HG02970 (cell line): ENCODE measurements at regions not wholly inside any gene's neighbourhood (a gene's known extent, or its start where the extent isn't known, plus 50 kb on each side); places are given as distances from the start of the nearest gene placed in this dataset.

Experiments
- ATAC-seq: cut with Tn5 transposase; IDR thresholded peaks from one replicate; pipeline ENCODE4 v1.9.1; 2021; ENCODE audit warnings: mild to moderate bottlenecking, moderate library complexity, moderate number of reproducible peaks; ENCODE audit not compliant: unreplicated experiment, low FRiP score

DNA sequence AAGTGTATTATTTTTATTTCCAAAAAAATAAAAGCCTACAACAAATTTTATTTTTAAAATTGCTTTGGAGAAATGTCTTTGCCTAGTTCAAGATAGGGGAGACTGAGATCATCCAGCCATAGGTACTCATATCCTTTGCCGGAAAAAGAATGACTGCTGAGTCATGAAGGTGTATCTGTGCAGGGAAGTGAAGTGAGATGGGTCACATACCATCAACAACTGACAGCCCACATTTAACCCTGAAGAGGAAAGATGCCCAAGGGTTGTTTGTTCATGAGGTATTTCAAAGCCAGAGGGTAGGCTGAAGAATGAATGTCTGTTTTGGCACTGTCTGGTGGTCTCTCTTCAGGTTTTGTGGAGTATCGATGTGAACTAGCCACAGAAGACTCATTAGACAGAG, 106.7 kb upstream of the TTC29 start:
- ATAC-seq, result no peak

DNA sequence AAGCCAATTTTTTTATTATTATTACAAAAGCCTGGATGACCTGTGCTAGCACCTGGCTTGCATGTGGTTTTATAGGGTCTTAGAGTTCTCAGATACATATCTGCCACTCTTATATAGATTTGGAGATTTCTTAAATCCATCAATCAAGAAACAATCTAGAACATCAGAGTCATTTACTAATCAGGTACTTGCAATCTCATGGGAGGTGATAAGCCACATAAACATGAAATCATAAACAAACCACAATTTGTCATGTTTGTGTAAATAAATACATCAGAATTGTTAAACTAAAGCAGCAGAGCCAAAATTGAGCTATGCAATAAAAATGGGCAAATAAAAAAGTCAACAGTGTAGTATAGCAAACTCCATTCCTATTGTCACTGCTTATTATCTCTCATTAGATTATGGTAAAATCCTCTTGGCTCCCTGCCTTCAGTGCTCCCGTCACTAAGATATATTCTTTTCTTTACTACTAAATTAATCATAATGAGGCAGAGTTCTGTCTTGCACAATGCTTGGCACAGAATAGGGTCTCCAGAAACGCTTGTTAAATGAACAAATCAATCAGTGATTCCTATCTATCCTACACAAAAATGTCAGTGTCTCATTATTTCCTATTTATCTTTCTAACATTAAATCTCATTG, 108.7 kb upstream of the TTC29 start:
- ATAC-seq, result no peak

DNA sequence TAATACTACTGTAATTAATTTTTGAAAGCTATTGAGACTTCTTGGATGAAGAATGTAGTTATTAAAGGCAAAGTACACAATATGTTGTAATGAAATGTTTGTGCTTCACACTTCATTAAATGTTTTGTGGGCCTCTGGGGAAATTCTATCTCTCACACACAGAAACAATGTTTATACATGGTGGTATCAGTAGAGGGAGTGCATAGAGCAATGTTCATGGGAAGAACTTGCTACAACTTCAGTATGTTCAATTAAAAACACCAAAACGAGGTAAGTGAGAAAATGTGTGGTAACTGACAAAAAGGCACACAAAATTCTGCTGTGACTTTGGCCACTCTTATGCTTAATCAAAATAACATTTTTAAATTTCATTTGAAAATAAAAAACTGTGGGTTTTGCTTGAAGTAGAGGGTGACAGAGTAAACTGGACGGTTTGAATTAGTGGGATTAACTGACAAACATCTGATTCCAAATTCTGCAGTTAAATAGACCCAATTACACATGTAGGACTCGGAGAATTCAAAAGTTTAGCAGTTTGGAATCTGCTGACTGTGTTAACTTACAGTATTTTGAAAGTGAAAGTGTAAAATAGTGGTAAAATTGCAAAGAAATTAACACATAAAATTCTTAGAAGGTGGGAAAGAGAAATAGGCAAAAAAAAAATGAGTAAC, 111.4 kb upstream of the TTC29 start:
- no peak for ATAC-seq

DNA sequence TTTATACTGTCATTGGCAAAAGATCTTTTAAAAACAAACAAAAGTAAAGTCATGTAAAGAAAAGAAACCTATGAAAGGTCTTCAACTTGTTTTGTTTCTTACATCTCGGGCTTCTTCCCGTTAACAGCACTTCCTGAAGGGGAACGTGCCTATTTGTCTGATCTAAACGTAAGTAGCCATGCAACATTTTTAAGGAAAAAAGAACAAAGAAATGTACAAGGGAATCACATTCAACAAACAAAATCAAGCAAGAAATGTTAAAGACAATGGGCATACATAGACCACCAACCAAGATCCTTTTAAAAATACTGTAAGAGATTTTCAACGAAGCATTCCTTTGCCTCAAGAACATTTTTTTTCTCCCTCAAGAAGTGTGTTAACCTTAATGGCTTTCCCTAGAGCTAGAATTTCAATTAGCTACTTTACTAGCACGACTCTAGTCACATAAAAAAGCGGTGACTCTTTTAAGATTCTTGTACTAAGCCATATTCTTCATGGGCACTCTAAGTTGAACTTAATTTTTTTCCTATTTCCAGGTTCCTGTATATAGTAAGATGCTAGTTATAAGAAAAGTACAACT, 112.0 kb upstream of the TTC29 start:
- no peak for ATAC-seq

DNA sequence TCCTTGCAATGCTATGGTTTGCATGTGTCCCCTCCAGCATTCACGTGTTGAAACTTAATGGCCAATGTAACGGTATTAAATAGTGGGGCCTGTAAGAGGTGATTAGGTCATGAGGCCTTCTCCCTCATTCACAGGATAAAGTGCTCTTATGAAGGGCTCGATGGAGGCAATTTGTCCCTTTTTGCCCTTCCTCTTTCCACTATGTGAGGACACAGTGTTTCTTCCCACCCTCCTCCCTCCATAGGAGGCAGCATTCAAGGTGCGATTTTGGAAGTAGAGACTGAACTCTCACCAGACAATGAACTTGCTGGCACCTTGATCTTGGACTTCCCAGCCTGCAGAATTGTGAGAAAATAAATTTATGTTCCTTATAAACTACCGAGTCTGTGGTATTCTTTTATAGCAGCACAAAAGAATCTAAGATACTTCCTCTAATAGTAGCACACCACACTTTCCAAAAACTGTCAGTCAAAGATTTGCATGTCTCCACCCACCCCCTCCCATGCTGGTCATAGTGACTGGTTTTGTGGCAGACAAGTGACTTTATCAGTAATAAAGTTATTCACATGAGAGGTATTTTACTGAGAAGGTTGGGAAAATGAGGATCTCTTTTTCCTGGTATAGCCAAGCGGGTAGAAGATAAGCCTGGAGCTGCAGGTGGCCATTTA, 113.5 kb upstream of the TTC29 start:
- ATAC-seq, result no peak

DNA sequence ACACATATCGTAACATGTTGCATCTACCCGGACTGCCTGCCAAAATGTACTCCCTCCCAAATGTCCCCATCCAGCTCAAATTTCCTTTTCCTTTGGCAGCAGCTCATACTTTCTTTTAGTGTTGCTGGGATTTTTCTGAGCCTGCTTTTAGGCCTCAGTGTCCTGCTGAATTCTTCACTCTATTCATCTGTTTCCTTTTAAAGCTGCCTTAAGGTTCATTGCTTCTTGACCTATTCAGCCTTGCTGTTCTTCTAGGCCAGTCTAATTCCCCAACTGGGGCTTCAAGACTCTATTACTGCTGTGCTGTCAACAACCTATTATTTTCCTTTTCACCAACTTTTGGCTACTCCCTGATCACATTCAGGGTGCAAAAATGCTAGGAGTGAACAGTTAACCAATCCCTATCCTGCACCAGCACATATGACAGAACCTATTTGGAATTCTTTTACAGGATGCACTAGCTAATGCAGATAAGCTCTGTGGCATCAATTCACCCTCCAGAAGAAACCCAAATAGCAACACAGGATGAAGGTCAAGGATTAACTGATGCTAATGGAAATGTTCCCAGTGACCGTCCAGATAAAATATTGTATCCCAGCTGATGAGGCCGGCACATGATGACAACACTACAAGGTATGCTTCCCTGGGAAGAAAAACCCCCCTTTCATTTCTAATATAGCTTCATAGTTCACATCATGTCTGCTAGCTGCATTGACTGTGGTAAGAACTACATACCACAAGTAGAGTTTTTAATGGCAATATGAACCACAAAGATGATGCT, 114.7 kb upstream of the TTC29 start:
- no peak for ATAC-seq

DNA sequence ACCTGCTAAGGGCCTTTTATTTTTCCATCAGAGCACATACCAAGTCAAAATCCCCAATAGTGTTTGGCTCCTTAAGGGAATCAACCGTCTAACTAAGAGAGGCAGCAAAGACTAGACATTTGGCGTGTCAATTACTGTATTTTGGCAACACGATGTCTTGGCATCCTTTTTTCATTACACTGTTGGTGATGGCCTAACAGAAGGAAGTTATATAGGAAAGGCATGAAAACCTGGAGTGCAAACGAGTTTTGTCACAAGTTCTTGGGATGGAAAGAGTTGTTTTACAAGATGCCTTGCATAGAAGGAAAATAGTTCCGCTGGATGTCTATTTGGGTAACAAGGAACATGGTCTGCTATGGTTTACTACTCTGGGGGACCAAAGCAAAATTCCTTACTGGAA, 119.2 kb upstream of the TTC29 start:
- no peak for ATAC-seq

DNA sequence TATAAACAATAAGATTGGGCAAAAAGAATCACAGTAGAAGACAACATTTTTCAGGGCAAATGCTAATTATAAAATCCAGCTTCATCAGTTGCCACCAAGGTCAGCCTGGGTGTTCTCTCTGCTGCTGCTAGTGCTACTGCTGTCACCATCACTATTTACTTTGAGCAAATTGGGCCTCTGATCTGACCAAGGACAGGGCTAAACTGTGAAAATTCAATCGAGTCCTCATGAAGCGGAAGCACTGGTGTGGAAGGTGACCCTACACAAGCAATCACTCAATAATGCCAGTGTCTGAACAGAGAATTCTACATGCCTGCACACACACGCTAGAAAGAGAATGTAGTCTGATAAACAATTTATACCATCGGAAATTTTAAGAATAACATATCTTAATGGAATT, 122.9 kb upstream of the TTC29 start:
- ATAC-seq, result no peak

DNA sequence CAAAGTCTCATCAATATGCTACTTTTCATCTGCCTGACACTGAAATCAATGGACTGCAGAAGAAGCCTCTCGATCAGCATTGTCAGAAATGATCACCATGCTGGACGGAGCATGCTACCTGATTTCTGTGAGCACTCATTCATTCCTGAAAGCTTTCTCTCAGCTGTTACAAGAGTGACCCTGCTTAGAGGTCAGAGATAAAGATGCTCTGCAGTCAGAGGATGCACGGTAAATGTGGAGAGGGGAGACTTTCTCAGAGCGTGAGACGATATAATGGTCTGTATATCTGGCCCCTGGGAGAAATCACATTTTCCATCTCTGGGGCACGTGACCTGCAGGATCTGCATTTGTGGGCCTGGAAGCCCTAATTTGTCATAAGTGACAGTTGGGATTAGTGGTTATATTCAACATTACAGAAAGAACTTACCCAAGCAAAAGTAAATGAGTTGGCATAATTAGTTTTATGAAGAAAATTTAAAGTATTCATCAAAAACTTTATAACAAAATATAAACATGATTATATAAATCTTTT, 125.6 kb upstream of the TTC29 start:
- ATAC-seq, result no peak

DNA sequence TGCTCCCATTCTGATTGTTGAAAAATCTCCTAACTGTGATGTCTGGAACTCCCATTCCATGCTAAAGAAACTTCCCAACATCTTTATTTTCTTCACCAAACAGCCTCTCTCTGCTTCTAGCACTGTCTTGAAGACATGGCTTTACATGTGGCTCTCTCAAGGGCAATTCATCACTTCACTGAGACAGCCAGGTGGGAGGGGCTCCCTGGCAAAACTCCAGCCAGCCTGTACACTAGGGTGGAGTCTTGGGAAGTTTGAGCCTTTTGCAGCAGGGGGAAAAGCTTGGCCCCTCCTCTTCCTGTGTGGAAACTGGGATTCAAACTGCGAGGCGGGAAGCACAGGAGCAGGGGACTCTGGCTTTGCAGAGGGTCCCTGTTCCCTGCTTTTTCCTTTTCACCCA, 130.5 kb upstream of the TTC29 start:
- no peak for ATAC-seq

DNA sequence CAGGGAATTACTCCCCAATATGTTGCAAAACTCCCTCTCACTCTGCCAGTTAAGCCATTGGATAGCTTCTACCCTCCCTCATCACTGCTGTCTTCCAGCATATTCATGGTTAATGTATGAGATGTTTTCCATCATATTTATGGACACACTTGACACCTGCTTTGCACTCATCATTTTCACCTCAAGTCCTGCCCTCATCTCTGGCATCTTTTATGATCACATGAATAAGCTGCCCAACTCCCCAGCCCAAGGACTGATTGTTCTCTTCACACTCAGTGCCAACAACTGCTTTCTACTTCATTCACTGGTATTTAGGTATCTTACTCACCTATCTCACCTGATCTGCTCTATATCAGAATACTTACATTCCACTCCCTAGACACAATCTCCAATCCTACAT, 131.1 kb upstream of the TTC29 start:
- no peak for ATAC-seq

DNA sequence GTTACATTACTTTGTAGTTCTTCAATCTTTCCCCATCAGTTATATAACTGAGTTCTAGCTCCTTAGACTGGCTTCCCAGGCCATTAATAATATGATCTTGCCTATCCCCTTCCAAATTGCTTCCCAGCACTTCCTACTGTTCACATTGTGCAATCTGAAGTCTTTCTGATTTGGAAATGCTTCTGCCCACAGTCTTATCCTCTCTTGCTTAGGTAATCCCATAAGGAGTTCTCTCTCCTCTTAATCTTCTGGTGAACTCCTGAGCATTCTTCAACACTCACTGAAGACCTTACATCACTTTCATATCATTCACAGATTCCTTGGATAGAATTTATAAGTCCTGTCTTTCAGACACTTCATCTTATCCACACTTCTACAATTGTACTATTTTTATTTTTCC, 132.7 kb upstream of the TTC29 start:
- no peak for ATAC-seq

DNA sequence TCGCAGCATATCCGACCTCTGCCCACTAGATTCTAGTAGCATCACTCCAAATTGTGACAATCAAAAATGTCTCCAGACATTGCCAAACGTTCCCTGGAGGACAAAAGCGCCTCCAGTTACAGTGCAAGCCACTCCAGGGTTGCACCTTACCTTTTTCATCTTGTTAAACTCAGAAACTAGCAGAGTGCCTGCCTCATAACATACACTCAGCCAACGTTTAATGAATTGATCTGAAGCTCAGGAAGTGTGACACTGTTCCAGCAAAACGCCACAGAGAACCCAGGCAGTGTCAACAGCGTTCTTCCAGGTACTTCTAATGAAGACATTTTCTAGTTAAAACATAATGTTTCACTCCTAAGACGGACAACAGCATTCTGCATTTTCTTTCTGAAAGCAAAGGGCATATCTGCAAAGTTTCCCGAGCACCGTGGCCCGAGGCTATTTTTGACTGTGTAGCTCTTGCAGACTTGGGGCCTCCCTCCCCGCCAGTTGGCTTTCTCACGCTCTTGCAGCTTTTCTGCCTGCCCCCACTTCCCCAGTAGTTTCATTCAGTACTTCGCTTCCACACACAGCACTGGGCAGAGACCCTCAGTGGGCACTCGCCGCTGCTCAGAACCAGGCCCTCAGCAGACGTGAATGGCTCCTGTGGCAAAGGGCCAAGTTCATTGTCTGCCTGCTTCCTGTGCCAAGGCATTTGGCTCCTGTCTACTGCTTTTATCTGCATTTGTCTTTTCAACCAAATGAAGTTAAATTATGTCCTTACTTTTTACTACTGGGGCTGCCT, 133.4 kb upstream of the TTC29 start:
- ATAC-seq, result no peak

DNA sequence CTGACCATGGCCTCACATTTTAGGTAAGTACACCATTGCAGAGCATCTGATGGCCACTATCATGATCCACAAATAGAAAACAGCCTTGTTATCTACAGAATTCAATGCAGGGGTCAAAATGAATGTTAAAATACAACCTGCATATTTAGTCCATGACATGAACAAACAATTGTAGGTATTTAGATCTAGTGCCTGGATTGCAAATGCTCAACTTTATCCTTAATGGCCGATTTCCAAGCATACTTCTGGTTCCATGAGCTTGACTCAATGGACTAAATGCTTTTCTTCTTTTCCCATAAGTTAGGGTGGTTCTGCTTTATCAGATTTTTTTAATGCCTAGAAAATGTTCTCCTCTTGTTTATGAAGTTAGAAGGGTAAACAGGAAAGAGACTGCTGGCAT, 139.2 kb upstream of the TTC29 start:
- no peak for ATAC-seq

DNA sequence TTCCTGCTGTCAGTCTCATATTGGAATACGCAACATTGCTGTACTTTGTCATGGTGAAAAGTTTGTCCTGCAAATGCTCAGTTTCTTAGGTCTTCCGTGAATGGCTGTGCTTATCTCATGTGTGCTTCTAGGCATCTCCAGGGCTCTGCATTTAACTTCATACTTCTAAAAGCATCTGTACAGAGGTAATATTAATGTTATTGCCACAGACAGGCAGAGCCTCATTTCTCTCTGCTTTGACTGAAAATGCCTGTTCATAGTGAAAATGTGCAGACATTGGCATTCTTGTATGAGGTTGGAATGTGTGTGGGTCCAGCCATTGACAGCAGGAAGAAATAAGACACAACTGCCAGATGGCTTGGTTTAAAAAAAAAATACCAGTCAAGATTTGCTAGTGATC, 140.1 kb upstream of the TTC29 start:
- no peak for ATAC-seq

DNA sequence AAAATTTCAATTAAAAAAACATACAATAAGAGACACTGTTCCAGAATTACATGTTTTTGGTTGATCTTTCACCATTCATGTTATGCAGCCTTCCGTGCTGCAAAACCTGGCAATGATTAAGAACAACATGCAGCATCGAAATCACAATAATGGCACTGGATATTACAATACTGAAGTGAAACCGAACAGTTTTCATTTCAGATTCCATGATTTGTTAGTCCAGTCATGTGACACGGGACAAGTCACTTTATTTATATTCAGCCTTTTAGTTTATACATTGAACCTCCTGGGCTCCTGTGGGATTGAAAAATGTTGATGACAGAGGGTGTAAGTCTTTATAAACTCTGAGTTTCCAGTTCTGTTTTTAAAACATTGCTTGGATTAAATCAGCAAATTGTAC, 142.5 kb upstream of the TTC29 start:
- ATAC-seq, result no peak

DNA sequence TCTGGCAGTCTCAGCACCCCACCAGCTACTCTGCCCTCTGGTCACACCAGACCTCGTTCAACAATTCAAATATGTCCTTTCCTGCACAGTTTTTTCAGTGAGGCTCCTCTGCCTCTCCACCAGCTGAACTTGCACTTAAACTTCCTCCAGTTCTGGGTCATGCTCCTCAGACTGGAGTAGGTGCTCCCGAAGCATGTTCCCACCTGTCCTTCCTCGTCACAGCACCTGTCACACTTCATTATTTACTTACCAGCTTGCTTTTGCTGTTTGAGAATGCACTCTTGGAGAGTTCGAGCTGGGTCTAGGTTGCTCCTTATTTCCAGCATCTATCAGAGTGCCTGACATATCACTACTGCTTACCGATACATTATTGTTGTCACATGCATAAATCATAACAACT, 144.8 kb upstream of the TTC29 start:
- no peak for ATAC-seq

DNA sequence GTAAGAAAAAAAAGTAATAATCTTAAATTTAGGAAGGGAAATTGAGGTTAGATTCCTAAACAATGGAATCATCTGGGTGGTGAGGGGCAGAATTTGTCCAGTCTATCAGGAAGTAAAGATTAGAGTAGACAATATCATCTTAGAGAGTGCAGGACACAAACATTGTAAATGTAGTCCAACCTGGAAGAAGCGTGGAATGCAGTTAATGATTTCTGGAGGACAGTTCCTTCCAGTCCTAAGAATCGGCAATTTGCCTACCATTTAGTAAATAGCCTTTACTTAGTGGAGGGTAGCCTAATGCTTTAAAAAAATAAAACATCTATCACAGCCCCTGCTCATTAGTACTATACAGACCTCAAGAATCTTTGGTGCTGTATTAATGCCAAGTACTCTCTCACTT, 147.5 kb upstream of the TTC29 start:
- no peak for ATAC-seq

DNA sequence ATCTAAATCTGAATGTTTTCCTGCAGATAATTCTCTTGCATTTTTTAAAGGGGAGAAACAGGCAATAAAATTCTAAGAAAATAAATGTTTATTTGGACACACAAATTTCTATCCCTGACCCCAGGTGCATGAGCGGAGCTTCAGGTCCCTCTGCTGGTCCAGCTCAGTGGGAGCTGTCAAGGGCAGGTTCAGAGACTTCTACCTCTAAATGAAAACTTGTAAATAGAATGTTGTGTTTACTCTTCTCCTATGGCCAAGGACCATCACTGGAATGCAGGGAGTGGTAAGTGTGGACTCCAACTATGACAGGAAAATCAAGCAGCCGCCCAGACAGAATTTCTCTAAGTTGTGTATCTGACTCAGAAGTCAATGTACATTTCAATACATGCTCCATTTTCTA, 148.6 kb upstream of the TTC29 start:
- no peak for ATAC-seq
